ENCODE measurements at regions not wholly inside any gene's neighbourhood (a gene's known extent, or its start where the extent isn't known, plus 50 kb on each side); places are given as distances from the start of the nearest gene placed in this dataset.
"Not testable (repeated sequence)": the region's sequence is repeated elsewhere in the genome, so short reads cannot be mapped to it uniquely, and the experiment has no call there.

DNA sequence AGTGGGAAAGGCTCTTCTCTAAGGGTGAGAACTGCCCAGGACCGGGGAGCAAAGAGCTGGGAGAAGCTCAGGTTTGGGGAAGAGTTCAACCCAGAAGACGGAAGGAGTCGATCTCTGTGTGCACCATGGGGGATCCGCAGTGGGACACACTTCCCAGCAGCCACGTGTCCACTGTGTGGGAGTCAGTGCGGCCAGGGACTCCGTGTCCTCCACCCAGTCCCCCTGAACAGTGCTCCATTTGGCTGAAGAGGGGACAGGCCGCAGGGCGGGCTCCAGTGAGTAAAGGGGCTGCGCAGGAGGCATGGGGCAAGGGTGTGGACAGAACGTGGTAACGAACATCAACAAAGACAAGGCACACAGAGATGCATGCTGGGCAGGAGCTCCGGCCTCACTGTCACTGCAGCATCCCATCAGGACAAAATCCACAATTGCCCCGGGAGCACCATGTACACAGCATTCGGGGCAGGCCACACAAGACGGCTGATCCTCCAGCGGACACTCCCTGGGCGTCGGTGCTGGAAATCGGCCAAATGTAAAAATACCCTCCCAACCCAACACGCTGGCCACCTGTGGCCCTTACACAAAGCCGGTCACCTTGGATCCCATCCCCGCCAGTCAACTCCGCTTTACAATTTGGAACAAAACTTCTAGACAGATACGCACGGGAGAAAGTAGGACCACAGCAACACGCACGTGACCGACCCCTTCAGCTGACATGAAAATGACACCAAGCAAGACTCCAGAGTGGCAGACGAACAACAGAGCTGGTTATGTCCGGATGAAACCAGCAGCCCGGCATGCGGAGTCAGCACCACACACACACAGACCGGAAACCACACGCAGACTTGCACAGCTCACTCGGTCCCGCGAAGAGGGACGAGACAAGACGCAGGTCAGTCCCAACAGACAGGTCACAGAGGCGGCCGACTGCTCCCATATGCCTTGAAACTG is 366.8 kb downstream of the SHANK2 start:
- DNase-seq, result no peak

DNA sequence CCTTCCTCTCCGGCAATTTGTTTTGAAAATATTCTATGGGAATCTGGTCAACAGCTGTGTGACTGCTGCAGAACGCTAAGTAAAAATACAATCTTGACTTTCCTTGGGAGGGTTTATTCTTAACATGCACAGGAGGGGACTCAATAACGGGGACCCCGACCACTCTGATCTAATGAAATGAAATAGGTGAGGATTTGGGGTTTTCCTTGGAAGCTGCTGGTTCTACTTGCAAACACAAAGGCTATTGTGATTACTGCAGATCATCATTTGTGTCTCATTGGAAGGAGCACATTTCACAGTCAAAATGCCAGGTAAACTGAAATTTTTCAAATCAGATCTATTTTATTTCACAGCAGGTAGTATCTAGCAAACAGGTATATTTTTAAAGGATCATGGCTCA is 366.1 kb downstream of the SHANK2 start:
- DNase-seq, result no peak

DNA sequence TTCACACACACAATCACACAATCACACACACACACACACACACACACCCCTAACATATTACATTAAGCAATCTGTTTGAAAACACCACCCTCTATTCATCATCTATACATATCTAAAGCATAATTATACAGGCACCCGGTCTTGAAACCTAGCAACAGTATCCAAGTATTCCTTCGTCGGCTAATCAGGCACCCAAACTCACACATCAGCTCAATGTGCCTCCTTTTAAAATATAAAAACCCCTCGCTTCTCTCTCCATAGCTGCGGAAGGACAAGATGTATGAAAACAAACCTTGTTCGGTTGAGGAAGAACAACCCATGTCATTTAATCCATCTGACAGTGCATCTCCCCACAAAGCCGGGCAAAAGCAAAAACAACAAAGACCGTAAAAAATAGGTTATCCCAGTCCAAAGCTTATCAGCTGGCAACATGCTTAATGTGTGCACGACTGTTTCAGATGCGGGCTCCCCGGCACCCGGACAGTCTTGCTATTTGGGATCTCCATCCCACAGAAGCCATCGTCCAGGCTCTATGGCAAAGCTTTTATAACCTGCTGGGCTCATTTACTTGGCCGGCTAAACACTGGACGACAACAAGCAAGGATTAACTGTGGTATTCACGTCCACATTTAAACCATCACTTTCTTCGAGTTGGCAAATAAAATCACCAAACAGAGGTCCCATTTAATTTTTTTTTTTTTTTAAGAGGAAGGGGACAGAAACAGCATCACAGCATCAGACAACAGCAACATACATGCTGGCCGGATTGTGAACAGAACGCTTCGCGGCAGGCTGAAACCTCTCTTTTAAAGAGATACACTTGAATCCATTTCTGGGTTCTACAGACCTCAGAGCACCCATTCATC is 365.5 kb downstream of the SHANK2 start:
- DNase-seq, result no peak

DNA sequence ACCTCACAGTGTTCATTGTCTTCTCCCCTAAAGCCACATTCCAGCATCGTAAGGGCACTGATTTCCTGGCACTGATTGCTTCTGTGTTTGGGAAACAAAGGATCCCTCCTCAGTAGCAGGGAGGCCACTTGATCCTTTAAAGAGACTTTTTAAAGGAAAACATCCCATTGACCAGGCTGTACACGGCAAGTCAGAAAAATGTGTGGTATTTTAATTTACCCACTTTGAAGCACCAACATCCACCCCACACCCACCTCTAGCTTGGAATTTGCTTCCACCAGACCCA is 364.9 kb downstream of the SHANK2 start:
- no peak for DNase-seq

DNA sequence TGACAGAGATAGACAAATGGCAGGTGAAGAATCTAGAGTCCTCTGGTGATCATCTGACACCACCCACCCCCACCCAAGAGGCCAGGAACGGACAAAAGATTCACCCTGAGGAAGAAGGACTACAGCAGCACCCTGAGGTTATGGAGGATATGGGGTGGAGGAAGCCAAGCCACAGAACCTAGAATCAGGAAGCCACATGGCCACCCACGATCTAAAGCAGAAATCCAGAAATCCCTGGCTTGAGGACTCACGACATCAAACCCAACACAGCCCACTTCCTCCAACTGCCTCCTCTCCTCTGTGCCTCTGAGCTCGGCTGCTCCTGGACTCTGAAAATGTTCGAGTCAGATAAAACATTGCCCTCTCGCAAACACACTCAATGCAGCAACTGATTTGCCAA is 364.3 kb downstream of the SHANK2 start:
- no peak for DNase-seq

DNA sequence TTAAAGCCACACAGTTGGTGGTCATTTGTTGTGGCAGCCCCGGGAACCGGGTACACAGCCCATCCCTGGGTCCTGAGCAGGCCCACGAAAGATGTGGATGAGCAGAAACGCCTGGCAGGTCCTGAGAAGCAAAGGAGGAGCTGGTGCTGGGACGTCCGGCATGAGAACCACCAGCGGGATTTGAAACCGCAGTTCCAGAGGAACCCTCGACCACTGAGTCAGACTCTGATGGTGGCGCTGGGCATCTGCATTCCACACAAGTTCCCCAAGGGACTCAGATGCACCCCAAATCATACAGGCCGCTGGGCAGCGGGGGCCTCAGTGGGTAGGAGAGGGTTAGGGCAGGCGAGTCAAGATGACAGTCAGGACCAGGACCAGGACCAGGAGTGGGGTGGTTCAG is 363.0 kb downstream of the SHANK2 start:
- no peak for DNase-seq

DNA sequence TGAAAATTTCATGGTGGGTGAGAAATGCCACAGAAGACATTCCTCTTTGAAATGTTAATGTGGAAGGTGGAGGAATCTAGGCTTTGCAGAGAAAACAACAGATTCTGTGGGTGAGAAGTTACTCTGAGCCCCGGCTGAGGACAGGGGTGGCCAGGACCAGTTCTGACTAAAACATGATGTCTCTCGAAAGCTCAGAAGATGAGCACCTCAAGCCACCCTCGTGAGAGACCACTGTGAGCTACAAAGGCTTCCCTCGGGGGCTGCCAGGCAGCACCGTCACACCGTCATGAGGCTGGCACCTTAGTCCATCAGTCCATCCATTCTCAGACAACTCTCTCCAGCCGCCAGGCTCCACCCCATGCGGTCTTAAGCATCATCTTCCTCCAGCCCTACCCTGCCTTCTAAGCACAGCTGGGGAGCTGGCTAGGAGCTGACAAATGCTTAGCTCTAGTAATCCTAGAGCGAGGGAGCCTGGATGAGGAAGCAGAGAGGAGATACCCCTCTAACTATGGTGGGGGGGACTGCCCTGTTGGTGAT is 360.5 kb downstream of the SHANK2 start:
- no peak for DNase-seq

DNA sequence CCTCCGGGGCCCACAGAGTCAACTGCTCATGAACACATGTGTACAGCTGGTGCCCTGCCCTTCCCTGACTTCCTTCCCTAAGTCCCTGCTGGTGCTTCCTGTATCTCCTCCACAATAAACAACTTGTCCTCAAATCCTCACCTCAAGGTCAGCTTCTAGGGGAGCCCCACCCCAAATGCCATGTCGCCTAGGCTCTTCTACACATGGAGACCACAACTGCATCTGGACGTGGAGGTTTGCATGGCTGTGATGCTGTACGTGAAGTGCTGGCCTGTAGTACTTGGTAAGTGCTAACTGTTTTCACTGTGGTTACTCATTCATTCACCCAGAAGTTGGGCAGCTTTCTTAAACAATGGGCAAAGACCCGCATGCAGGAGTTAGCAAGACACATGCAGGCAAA is 359.5 kb downstream of the SHANK2 start:
- DNase-seq, result no peak

DNA sequence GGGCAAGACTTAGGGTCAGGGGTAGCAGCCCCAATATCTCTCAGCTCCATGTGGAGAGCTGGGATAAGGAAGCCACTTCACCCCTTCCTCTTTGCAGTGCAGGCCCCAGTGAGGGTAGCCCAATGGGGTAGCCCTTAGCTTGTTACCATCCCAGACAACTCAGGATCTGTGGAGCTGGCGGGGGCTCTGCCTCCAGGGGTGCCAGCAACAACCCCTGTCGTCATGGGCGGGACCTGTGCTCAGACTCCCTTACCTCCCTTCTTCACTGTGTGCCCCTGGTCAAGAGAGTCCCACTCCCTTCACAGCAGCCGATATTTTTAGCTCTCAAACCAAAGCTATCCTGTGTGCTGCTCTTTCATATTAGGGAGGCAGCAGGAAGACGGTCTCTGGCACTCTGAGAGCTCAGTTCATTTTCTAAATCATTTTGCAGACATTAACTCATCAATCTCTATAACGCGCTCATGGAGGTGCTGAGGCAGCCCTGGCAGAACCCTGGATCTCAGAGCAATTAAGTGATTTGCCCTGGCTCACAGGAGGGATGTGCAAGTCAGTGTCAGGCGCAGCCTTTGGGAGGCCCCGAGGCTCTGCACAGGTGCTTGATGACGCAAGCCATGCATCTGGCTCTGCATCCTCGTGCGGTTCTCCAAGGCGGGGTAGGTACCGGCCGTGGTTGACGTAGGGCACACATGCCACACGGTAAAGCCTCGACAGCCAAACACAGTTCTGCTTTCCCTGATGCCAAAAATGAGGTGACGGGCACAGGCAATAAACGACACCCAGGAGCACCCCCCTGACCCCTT is 357.6 kb downstream of the SHANK2 start:
- no peak for DNase-seq

DNA sequence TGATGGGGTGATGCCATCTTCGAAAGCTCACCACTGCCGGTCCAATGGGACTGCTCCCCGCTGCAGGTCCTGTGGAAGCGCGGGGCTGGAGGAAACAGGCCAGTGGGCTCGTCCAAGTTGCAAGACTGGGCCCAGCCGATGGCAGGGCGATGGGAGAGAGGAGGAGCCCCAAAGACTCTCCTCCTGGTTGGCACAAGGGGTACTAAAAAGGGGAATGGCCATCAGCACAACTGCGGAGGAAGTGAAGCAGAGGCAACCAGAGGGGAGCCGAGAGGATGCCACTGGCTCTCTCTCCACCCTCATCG is 357.1 kb downstream of the SHANK2 start:
- DNase-seq, result no peak

DNA sequence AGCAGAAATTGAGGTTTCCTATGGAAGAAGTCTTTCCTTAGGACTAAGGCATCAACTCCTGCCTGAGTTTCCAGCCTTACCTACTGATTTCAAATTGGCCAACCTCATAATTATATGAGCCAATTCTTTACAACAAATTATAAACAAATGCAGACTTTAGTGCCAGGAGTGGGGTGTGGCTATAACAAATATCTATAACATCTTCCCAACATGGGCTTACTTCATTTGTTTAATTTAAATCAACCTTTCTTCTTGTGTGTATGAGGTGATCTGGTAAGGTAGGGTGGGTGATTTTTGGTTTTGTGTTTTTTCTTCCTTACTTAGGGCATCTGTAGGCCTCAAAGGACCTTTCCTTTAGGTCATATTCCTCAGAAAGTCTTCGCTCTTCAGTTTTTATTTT is 354.9 kb downstream of the SHANK2 start:
- no peak for DNase-seq

DNA sequence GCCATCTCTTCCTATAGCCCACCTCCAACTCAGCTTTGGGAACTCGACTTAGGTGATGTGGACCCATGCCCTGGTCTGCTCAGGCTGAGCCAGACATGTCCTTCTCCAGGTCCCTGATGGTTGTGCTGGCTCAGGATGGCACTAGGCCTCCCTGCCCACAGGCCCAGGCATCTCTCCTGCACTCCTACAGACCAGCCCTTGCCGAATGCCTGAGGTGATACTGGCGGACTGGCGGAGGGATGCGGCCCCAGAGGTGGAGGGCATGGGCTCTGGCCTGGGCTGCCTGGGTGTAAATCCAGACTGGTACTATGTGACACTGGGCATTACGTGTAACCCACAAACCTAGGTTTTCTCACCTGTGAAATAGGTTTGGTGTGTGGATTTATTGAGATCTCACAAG is 352.8 kb downstream of the SHANK2 start:
- no peak for DNase-seq

DNA sequence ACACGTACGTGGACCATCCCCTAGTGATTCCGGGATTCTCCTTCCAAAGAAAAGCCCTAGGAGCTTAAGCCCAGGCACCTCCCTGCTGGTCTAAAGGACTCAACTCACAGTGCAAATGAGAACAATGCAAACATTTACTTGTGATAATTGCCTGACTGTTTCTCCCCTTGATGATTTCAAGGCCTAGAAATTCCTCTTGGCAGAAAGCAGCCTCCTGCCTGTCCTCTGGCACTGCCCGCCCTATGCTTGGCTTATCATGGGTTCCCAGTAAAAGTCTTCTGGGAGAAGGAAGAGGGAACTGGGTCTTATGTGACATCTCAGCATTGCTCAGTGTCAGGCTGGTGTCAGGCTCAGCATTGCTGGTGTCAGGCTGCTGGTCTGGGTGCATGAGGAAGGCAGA is 351.8 kb downstream of the SHANK2 start:
- no peak for DNase-seq

DNA sequence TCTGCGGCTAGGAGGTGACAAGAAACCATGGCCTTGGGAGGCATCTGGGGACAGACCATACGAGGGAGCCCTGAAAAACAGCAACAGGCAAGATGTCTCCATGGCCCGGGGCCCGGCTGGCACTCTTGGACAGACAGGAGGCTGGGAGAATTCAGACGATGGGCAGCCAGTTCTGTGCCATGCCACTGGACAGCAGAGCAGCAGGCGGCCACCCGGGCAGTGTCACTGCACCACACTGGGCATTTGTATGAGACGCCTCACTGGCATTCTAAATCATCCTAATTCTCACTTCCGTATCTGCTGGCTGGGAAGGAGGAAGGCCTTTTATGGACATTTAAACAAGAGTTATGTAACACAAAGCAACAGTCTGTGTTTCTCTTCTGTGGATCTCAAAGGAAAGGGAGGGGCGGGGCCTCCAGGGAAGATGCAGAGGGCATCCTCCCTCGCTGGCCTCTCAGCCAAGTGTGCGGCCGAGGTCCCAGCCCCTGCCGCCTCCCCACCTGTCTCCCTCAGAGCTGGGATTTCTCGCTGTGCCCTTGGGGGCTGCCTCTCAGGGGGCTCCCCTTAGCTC is 350.3 kb downstream of the SHANK2 start:
- DNase-seq, result no peak

DNA sequence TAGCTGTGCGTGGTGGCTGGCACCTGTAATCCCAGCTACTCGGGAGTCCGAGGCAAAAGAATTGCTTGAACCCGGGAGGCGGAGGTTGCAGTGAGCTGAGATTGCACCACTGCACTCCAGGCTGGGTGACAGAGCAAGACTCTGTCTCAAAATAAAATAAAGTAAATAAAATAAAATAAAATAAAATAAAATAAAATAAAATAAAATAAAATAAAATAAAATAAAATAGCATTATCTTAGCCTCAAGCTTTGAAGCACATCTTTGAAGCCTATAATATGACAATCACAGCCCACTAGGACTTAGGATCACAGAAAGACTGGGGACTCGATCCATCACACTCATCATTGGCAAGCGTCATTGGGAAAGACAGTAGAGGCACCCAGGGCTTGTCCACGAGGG is 349.1 kb downstream of the SHANK2 start:
- DNase-seq, result not testable (repeated sequence)

DNA sequence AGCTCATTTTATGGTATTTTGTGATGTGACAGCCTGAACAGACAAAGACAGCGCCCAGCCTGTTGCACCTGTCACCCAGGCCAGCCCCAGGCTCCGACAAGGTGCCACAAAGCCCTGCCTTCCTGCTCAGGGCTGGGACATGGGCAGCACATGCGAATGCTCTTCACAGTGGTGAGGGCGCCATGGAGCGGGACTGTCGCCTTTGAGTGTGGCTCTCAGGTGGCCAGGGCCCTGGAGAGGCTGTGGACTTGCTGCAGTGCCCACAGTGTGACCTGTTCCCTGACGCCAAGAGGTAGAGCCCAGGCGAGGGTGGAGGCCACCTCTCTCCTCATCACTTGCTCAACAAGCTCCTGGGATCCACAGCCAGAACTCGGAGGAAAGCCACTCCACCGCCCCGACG is 346.3 kb downstream of the SHANK2 start:
- no peak for DNase-seq

DNA sequence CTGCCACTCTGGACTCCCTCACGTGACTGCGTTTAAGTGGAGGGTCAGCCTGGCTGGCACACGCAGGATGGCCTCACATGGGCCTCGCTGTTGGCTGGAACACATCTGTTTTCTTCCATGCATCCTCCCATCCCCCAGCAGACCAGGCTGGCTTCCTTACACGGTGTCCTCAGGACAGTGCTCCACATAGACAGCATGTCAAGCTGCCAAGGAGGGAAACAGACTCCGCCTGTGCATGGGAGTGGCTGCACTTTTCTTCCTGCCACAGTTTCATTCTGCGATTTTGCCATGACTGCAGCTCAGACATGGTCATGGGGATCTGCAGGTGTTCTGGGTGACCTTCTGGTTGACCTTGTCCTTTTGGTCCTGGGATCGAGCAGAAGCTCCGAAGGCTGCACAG is 344.2 kb downstream of the SHANK2 start:
- DNase-seq, result no peak

DNA sequence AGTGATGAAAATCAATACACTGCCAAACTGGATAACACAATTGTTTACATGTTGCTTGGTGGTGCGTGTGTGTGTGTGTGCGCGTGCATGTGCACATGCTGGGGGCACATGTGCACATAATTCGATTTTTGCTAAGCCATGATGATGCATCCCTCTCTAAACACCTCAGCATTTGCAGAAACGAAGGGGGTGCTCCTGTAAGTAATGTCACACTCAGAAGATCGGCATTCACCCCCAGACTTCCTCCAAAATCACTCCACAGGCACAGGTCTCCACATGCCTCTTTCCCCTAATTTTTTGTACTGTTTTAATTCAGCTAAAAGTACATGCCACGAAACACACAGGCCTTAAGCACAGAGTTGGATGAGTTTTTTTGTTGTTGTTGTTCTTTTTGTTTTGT is 341.5 kb downstream of the SHANK2 start:
- no peak for DNase-seq

DNA sequence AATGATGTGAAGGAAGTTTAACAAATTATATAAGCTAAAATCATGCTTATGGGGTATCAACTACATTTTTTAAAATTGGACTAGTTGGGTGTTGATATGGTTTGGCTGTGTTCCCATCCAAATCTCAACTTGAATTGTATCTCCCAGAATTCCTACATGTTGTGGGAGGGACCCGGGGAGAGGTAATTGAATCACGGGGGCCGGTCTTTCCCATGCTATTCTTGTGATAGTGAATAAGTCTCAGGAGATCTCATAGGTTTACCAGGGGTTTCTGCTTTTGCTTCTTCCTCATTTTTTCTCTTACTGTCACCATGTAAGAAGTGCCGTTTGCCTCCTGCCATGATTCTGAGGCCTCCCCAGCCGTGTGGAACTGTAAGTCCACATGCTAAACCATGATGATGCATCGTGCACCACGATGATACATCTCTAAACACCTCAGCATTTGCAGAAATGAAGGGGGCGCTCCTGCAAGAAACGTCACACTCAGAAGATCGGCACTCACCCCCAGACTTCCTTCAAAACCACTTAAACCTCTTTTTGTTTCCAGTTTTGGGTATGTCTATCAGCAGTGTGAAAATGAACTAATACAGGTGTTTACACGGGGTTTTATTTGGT is 340.0 kb downstream of the SHANK2 start:
- DNase-seq, result no peak

DNA sequence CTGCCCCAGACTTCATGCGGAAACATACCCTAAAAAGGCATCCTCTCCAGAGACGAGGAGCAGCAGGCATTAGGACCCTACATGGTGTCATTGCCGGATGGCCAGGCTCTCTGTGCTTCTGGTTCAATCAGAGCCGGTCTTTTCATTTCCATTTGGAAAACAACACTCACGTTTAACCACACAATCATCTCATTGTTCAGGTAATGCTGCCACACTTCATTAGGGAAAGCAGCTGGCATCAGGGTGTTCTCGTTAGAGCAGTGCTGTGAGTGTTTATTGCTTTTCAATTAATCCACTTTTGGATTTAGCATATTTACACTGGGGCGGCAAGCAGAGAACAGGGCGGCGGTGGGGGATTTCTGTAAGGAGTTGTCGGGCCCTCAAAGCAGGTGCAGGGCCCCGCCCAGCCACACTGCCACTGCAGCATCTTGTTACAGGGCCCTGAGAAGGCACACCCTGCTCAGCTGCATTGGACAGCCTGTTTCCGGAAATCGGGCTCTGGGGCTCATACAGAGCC is 338.6 kb downstream of the SHANK2 start:
- no peak for DNase-seq

DNA sequence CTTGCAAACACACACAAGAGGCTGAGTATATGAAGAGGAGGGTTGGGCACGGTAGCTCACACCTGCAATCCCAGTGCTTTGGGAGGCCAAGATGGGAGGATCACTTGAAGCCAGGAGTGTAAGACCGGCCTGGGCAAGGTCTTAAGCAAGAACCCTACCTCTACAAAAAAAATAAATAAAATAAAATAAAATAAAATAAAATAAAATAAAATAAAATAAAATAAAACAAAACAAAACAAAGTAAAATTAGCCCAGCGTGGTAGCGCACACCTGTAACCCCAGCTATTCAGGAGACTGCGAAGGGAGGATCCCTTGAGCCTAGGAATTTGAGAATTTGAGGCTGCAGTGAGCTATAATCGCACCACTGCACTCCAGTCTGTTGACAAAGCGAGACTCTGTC is 337.9 kb downstream of the SHANK2 start:
- no peak for DNase-seq
